ENCODE measurements at regions not wholly inside any gene's neighbourhood (a gene's known extent, or its start where the extent isn't known, plus 50 kb on each side); places are given as distances from the start of the nearest gene placed in this dataset.

GRCh38 chr6:22349051-22349450, 52.2 kb upstream of the PRL start:
- TF ChIP-seq, protein P1, sequence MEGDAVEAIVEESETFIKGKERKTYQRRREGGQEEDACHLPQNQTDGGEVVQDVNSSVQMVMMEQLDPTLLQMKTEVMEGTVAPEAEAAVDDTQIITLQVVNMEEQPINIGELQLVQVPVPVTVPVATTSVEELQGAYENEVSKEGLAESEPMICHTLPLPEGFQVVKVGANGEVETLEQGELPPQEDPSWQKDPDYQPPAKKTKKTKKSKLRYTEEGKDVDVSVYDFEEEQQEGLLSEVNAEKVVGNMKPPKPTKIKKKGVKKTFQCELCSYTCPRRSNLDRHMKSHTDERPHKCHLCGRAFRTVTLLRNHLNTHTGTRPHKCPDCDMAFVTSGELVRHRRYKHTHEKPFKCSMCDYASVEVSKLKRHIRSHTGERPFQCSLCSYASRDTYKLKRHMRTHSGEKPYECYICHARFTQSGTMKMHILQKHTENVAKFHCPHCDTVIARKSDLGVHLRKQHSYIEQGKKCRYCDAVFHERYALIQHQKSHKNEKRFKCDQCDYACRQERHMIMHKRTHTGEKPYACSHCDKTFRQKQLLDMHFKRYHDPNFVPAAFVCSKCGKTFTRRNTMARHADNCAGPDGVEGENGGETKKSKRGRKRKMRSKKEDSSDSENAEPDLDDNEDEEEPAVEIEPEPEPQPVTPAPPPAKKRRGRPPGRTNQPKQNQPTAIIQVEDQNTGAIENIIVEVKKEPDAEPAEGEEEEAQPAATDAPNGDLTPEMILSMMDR (IDR thresholded peaks at IDR 0.05; ENCODE audit: extremely low read depth, missing control alignments), result no peak

DNA sequence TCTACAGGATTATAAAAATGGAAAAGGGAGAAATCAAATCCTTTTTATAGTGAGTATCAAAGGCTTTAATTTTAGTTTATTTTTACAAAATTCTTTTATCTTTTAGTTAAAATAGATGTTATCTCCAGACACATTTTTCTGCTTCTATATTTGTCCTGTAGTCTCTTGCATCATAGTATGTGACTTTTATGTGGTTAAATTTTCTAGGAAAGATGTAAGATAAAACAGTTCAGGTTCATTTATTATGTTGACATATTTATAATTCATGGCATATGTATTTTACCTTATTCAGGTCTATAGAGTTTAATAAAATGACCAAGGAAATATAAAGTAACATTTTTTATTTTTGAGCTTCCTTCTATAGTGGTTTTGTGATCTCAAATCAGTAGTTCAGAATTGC, 52.7 kb upstream of the PRL start:
- DNase-seq (ENCODE audit: low spot score), result no peak
- TF ChIP-seq, protein P1 (IDR thresholded peaks at IDR 0.05; ENCODE audit: extremely low read depth, missing control alignments), result no peak

More at GRCh38 chr6:22349051-22349450, 52.2 kb upstream of the PRL start:
- no peak for DNase-seq (ENCODE audit: low spot score)

DNA sequence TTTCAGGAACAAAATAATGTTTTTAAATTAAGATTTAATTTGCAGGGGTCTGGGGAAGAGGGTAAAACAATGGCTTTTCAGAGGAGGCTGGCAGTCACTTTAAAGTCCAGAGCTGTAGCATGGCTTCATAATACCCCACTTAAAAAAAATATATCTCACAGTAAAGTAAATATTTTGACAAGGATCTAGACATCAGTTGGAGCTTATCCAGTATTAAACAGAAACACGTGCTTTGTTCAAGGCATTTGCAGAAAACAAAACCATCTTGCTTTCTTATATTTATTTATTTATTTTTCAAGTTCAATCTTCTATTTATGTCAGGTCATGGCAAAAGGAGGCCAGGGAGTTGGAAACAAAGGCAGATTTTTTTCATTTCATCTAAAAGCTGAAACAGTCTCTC, 53.3 kb upstream of the PRL start:
- DNase-seq (ENCODE audit: low spot score), result no peak
- TF ChIP-seq, protein P1 (IDR thresholded peaks at IDR 0.05; ENCODE audit: extremely low read depth, missing control alignments), result no peak

DNA sequence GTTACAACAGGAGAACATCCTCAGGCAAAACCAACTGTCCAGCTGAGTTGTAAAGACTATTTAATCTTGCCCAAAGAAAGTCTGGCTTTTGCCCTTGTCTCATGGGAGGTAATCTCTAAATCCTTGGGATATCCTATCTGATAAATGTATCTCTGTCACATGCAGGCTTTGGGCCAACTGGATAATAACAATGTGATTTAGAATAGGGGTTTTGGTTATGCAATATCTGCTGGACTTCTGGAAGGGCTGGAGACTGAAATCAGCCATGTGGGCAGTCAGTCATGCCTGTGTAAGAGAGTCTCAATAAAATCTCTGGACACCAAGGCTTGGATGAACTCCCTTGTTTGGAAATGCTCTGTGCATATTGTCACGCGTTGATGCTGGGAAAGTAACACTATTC, 56.3 kb upstream of the PRL start:
- TF ChIP-seq, protein P1 (IDR thresholded peaks at IDR 0.05; ENCODE audit: extremely low read depth, missing control alignments), result no peak
- DNase-seq (ENCODE audit: low spot score), result no peak

DNA sequence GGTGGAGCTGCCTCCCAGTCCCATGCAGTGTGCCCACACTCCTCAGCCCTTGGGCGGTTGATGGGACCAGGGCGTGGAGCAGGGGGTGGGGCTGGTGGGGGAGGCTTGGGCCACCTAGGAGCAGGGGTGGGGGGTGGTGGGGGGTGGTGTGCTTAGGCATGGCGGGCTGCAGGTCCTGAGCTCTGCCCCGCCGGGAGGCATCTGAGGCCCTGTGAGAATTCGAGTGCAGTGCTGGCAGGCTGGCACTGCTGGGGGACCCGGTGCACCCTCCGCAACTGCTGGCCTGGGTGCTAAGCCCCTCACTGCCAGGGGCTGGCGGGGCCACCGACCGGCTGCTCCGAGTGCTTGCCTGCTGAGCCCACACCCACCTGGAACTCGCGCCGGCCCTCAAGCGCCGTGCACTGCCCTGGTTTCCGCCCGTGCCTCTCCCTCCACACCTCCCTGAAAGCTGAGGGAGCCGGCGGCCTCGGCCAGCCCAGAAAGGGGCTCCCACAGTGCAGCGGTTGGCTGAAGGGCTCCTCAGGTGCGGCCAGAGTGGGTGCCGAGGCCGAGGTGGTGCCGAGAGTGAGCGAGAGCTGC, 59.6 kb upstream of the PRL start:
- TF ChIP-seq, protein P1 (IDR thresholded peaks at IDR 0.05; ENCODE audit: extremely low read depth, missing control alignments), result no peak
- no peak for DNase-seq (ENCODE audit: low spot score)

DNA sequence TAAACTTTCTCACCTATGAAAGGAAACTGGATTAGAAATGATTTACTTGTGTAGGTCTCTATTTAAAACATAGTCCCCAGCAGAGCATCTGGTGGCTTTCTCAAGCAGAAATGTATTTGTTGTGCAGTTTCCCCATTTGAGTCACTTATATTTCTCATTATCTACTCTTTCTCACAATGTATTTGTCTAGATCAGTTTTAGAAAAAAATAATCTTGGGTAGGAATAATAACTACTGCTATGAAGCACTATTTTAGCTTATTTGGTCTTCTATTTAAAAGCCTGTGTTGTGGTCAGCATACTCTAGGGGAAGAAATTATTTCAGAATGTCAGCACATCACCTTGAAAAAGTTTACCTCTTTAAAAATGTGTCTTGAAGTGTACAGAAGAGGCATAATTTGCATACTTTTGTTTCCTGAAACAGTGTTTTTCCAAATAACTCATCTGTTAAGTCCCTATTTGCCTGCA, 60.9 kb upstream of the PRL start:
- no peak for DNase-seq (ENCODE audit: low spot score)
- TF ChIP-seq, protein P1 (IDR thresholded peaks at IDR 0.05; ENCODE audit: extremely low read depth, missing control alignments), result no peak

DNA sequence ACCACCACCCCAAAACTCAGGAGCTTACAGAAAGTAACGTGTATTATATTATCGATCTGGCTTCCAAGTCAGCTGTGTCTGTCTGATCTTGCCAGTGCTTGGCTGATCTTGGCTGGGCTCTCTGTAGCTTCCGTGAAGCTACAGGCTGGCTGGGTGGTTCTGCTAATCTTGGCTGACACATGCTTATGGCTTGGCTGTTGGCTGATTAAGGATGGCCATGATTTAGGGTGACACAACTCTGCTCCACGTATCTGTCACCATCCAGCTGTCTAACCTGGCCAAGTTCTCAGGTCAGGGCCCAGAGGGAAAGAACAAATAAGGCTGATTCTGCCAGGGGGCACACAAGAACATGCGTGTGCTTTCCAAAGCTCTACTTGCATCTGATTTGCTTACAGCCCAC, 64.7 kb upstream of the PRL start:
- TF ChIP-seq, protein P1 (IDR thresholded peaks at IDR 0.05; ENCODE audit: extremely low read depth, missing control alignments), result no peak
- no peak for DNase-seq (ENCODE audit: low spot score)

All from GM20000 (cell line).